Stimulated activated CD8-positive, alpha-beta memory T cell treated with anti-CD3 and anti-CD28 coated beads, Interleukin-15, amount 100 ng/mL, for 24 hours (primary cell): ENCODE measurements at regions not wholly inside any gene's neighbourhood (a gene's known extent, or its start where the extent isn't known, plus 50 kb on each side); places are given as distances from the start of the nearest gene placed in this dataset.

Source experiments
- DNase-seq: peaks from one replicate; pipeline ENCODE4 v3.0.0-alpha.2; 2020; ENCODE audit warnings: low read depth

- no peak for DNase-seq
Measured at GRCh38 chr1:5231541-5232315, 577.3 kb downstream of the AJAP1 start.

- DNase-seq = no peak
Measured at GRCh38 chr1:5227114-5227513, 572.7 kb downstream of the AJAP1 start.

GRCh38 chr1:5225707-5226704 lies 571.6 kb downstream of the AJAP1 start:
- DNase-seq = no peak

- no peak for DNase-seq
Measured at GRCh38 chr1:5223206-5223605, 568.8 kb downstream of the AJAP1 start.

- no peak for DNase-seq
Measured at GRCh38 chr1:5222626-5223025, 568.2 kb downstream of the AJAP1 start.

- no peak for DNase-seq
Measured at GRCh38 chr1:5221451-5221850, 567.0 kb downstream of the AJAP1 start.

- no peak for DNase-seq
Measured at GRCh38 chr1:5220821-5221220, 566.4 kb downstream of the AJAP1 start.

- no peak for DNase-seq
Measured at GRCh38 chr1:5220421-5220820, 566.0 kb downstream of the AJAP1 start.

GRCh38 chr1:5200006-5200405 lies 545.6 kb downstream of the AJAP1 start:
- no peak for DNase-seq

GRCh38 chr1:5198328-5198727 lies 543.9 kb downstream of the AJAP1 start:
- no peak for DNase-seq

GRCh38 chr1:5191470-5191869 lies 537.1 kb downstream of the AJAP1 start:
- DNase-seq = no peak

GRCh38 chr1:5189384-5189783 lies 535.0 kb downstream of the AJAP1 start:
- DNase-seq = no peak

GRCh38 chr1:5165762-5166161 lies 511.4 kb downstream of the AJAP1 start:
- DNase-seq = no peak

GRCh38 chr1:5164158-5164557 lies 509.7 kb downstream of the AJAP1 start:
- no peak for DNase-seq

- no peak for DNase-seq
Measured at GRCh38 chr1:5161372-5161771, 507.0 kb downstream of the AJAP1 start.

GRCh38 chr1:5157175-5157574 lies 502.8 kb downstream of the AJAP1 start:
- no peak for DNase-seq

GRCh38 chr1:5156416-5157120 lies 502.2 kb downstream of the AJAP1 start:
- no peak for DNase-seq

GRCh38 chr1:5151511-5151910 lies 497.1 kb downstream of the AJAP1 start:
- no peak for DNase-seq

GRCh38 chr1:5150191-5150590 lies 495.8 kb downstream of the AJAP1 start:
- no peak for DNase-seq

GRCh38 chr1:5147806-5148205 lies 493.4 kb downstream of the AJAP1 start:
- no peak for DNase-seq

GRCh38 chr1:5142389-5142788 lies 488.0 kb downstream of the AJAP1 start:
- no peak for DNase-seq

GRCh38 chr1:5141750-5142149 lies 487.3 kb downstream of the AJAP1 start:
- DNase-seq = no peak
